HuH-7.5 (cell line): ENCODE measurements at regions not wholly inside any gene's neighbourhood (a gene's known extent, or its start where the extent isn't known, plus 50 kb on each side); places are given as distances from the start of the nearest gene placed in this dataset.
"Not testable (repeated sequence)": the region's sequence is repeated elsewhere in the genome, so short reads cannot be mapped to it uniquely, and the experiment has no call there.

ENCODE experiments used
- DNase-seq: peaks from one replicate; pipeline ENCODE4 v3.0.0; 2011; ENCODE audit warnings: low spot score

GRCh38 chr13:50156561-50157127, 141.4 kb downstream of the KCNRG start:
- DNase-seq = no peak

- DNase-seq = no peak
These were observed 143.3 kb downstream of the KCNRG start for GRCh38 chr13:50158385-50159165.

GRCh38 chr13:50159607-50160006, 144.4 kb downstream of the KCNRG start:
- no peak for DNase-seq

GRCh38 chr13:50161052-50161451, 145.8 kb downstream of the KCNRG start:
- no peak for DNase-seq

- DNase-seq = no peak
These were observed 146.8 kb downstream of the KCNRG start for GRCh38 chr13:50162001-50162400.

DNA sequence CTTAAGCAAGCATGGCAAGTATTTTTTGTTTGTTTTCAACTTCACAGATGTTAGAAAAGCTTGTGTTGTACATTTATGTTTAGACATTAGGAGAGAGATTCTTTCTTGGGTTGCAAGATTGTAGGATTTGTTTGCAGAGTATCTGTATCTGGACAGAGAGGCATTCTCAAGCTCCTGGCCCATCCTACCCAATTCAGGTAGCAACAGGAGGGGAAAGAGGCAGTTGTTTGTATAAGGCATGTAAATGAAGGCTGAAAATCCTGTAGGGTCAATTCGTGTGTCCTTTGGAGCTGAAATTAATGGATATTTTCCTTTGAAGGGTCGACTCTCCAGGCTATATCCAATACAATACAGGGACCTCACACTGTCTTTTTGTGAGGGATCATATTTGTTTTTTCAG, 147.3 kb downstream of the KCNRG start:
- DNase-seq = no peak

GRCh38 chr13:50167224-50167947, 152.1 kb downstream of the KCNRG start:
- DNase-seq = no peak

DNA sequence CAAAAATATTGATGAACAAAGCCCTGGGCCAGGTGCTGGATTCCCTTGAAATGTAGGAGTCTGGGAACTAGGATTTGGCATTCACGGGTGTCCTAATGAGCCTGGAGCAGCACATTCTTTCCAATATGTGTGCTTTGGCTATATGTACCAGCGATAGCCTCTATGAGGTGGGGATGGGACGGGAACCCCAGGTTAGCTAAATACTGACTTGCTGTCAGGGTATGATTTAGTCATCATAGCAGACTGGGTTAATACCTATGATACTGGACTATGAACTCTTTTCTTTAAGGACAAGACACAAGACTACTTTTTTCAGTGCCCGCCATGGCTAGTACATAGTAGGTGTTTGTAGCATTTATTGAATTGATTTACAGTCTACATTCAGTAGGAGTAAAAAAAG, 152.7 kb downstream of the KCNRG start:
- DNase-seq = no peak

DNA sequence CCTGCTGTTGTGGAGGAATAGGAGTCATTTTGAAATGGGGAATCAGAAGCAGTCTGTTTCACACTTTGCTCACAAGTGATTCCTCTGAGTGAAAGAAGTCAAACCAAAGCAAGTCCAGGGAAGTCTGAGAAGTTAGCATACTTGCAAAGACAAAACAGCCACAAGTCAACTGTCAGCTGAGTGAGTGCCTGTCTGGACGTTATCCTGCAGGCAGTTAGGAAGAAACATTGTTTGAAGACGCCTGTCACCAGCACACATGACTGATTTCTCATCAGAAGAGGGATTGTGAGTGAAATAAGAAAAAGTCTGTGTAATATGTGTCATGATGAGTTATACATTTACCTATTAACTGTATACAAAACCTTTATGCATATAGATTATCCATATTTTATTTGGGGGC, 153.5 kb downstream of the KCNRG start:
- DNase-seq = no peak

DNA sequence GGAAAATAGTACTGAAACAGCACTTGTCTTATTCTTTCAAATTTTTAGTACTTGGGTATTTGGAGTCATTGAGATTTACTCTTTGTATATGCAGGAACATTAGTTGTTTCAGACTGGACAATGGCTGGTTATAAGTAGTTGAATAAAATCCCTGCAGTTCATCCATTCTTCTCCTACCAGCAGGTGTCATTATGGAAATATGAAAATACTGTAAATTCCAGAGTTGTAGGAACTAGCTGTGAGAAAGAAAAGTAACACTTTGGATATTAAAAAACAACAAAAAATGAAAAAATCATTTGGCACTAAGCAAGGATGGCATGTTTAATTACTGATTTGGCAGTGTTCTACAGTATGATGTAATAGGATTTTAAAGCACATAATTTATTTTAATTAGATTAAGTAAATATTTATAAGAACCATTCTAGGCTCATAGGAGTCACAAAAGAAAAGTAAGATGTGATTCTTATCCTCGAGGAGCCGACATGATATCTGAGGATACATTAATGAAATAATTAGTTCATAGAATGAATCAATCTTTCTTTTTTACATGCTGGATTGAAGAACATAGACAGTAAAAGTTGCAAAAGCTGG, 155.3 kb downstream of the KCNRG start:
- DNase-seq = no peak

DNA sequence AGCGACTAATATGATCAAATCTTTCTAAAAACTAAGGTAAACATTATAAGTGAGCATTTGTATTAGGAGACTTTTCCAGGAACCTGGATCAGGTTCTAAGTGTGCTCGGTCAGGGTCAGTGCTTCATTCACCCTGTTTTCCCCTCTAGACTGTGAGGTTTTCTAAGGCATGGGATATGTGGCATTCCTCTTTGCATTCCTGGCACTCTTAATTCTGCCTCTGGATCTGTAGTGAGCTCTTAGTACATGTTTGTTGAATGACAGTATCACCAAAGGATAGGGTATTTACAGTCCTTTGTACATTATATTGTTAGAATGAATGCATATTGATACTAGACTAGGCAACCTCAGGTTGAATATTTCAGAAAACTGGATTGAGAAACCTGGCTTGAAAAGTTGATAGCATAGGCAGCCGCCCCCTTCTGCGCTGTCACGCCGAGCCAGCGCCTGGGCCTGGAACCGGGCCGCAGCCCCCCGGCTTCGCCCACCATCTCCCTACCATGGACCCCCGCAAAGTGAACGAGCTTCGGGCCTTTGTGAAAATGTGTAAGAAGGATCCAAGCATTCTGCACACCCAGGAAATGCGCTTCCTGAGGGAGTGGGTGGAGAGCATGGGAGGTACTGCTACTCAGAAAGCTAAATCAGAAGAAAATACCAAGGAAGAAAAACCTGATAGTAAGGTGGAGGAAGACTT, 156.5 kb downstream of the KCNRG start:
- DNase-seq = no peak

GRCh38 chr13:50173045-50173444, 157.8 kb downstream of the KCNRG start:
- not testable (repeated sequence) for DNase-seq

- DNase-seq = no peak
These were observed 159.4 kb downstream of the KCNRG start for GRCh38 chr13:50174630-50175029.

GRCh38 chr13:50179977-50180376, 164.7 kb downstream of the KCNRG start:
- no peak for DNase-seq

GRCh38 chr13:50185769-50186763, 170.8 kb downstream of the KCNRG start:
- DNase-seq = not testable (repeated sequence)

DNA sequence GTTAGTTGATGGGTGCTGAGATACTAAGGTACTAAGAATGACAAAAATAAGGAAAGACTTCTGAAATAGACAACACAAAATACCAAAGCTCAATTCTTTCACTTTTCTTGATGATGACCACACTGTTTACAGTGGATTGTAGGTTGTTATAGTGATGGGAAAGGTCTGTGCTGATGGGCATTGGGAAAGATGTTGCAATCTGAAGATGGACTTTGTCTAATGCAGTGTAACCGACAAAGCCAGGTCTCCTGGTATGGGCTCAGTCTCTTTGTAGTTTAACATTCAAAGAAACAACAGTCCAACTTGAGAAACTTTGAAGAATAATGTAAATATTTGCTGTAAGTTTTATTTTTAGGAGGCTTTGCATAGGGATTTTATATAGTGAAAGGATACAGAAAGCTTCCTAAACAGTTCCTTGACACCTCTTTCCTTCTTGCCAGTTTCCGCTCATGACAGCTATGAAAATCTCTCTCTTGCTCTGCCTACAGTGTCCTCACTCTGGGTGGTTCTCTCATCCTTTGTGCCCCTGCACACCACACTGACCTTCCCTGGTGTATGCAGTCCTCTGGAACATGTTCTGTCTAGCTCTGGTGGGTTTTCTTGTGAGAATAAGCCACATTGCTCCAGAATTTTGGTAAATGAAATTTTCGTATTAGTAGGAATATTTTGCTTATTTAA, 172.2 kb downstream of the KCNRG start:
- DNase-seq = peak; percentile 29

- no peak for DNase-seq
These were observed 173.5 kb downstream of the KCNRG start for GRCh38 chr13:50188696-50189095.

GRCh38 chr13:50189450-50189849, 174.2 kb downstream of the KCNRG start:
- DNase-seq = no peak

- no peak for DNase-seq
These were observed 175.8 kb downstream of the KCNRG start for GRCh38 chr13:50191004-50191403.

GRCh38 chr13:50192272-50192813, 177.1 kb downstream of the KCNRG start:
- DNase-seq = no peak
